Pons (tissue), 1 donor: ENCODE measurements at regions not wholly inside any gene's neighbourhood (a gene's known extent, or its start where the extent isn't known, plus 50 kb on each side); places are given as distances from the start of the nearest gene placed in this dataset.
"Not testable (repeated sequence)": the region's sequence is repeated elsewhere in the genome, so short reads cannot be mapped to it uniquely, and the experiment has no call there.

ENCODE experiments used
- DNase-seq: peaks from one replicate; pipeline ENCODE4 v3.0.0-alpha.2; 2016; ENCODE audit warnings: low spot score

DNA sequence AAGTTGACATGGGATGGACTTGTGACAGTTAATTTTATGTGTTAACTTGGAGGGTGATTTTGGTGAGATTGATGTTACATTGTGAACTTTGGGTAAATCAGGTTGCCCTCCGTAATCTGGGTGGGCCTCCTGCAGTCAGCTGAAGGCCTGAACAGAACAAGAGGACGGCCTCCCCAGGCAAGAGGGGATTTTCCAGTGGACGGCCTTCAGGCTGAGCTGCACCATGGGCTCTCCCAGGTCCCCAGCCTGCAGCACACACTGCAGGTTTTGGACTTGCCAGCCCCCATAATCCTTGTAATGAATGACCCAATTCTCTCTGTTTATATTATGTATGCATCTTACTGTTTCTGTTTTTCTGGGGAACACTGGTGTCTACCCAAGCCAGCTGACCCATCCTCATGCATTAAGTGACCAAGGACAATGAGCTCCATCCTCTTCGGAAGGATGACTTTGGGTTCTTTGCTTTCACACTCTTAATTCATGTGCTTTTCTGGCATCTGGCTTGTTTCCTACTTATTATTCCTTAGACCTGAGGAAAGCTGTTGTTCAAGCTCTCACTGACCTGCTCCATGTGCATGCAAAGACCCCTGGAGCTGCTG is 64.2 kb downstream of the DACT2 start:
- no peak for DNase-seq

- no peak for DNase-seq
Observed at GRCh38 chr6:168252267-168252666, 67.3 kb downstream of the DACT2 start.

DNA sequence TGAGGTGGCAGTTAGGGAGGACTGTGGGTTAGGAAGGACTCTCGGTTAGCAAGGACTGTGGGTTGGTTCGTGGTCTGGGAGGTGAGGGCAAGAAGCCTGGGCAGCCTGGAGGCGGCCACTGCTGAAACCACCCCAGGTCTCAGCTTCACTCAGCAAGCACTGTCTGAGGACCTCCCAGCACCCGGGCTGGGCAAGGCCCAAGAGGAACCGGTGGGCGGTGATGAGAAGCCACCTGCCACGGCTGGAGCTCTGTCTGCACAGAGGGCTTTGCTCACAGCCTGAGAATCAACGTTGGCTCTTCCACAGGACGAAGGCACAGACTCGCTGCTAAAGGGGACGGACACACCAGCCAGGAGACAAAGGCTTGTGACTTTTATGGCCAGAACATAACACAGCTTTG is 69.3 kb downstream of the DACT2 start:
- DNase-seq = no peak

GRCh38 chr6:168249746-168250145 is 69.8 kb downstream of the DACT2 start:
- DNase-seq = no peak

DNA sequence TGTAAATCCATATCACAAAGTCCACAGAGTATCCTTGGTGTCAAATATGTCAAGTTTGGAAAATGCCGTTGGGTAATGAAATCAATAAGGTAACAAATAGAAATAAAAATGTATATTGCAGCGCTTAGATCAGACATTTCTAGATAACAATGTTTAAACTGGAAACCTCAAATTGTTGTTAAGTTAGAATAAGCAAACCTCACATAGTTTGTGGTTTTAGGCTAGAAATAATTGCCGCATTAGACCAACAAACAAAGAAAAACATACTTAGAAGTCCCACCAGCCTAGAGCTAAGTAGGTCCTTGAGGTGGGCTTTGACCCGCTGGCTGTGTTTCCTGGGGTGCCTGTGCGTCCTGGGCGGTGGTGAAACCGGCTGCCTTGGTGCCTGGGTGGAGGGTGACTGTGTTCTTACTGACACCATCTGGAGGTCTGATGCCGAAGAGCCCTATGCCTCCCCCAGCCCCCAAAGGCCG is 71.4 kb downstream of the DACT2 start:
- no peak for DNase-seq

DNA sequence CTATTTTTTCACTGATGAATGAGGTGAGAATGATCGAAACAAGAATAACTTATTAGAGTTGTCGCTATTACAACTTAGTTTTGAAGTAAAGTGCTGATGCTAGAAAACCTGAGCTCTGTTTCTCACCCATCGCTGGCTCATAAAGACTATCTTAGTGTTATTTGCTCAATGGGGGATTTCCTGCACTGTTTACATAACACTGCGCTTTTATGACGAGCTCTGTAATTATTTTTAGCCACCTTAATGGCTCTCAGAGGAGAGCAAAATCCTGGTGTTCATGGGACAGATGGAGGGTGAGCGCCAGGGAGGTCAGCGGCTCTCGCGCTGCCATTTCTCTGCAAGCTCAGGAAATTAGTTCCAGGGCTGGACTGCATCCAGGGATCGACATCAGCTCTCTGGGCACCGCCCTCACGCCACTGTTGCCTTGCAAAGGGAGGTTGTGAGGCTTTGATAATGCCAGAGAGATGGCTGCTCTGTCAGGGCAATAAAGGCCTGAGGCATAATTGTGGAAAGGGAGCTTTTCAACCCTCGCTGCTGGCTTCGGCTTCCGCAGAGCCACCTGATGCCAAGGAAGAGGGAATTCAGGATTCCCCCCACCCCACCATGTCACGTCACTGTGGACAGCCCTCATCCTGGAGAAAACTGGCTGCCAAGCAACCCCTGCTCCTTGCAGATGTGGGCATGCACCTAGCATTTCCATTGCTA is 72.0 kb downstream of the DACT2 start:
- DNase-seq = peak; percentile 21

DNA sequence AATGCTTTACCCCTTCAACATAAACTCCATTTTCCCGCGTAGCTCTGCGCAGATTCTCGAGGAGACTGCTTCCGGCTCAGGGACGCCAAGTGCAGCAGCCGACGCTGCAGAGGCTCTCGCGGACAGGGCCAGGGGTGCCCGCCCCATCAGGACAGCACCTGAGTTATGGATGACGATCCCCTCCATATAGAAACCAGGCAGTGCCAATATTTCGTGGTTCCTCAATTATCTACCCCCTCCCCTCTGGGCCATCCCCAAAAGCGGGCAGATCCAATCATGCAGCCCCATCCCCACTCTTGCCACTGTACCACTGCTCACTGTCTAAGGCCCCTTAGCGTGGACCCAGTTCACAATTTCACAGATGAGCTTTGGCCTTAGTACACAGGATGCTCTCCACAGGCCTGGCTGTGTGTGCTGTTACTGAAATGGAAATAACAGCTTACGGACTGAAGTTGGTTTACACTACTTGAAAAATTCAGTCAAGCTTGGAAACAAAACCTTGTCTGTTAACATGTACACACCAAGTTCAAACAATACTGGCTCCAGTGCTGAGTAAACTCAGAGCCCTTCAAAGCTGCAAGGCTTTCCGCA is 74.5 kb downstream of the DACT2 start:
- peak; percentile 35 for DNase-seq

- no peak for DNase-seq
Observed at GRCh38 chr6:168243812-168244376, 75.7 kb downstream of the DACT2 start.

GRCh38 chr6:168242940-168243225 is 76.7 kb downstream of the DACT2 start:
- DNase-seq = no peak

- DNase-seq = no peak
Observed at GRCh38 chr6:168242111-168242939, 77.3 kb downstream of the DACT2 start.

GRCh38 chr6:168240160-168240559 is 79.4 kb downstream of the DACT2 start:
- no peak for DNase-seq

- DNase-seq = no peak
Observed at GRCh38 chr6:168239044-168239773, 80.4 kb downstream of the DACT2 start.

GRCh38 chr6:168238159-168238909 is 81.2 kb downstream of the DACT2 start:
- no peak for DNase-seq

- DNase-seq = not testable (repeated sequence)
Observed at GRCh38 chr6:168233875-168234213, 85.7 kb downstream of the DACT2 start.

DNA sequence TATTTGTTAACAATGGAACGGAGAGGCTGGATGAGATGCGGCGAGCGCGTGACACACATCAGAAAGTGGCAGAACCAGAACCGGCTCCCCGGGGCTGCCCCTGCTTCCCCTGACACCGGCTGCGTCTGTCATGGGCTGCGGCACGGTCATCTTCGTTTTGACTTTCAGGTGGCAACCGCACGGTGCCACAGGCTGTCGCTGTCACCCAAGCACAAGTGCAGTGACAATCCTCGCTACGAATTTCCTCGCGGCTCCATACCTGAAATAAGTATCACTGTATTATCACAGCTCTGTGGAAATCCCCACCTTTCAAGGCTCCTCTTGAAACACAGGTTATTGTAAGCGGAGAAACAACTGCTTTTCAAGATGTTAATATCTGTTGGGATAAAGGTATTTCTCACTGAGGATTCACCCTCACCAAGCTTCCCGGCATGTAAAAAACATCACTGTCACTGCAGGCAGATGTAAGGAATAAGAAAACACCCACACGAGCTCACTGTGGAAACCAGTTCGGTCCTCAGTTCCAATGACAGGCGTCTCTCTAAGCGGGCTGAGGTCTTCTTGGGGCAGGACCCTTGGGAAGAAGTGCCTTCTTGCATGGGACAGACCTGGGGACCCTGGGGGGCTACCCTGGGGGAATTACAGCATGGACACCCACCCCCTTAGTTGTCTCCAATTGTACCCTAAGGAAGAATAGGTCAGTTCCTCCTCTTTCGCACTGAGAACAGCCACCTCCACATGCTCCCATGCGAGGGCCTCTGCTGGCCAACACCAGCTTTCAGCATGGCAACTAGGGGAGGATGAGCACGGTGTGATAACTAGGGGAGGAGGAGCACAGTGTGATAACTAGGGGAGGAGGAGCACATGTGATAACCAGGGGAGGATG is 86.3 kb downstream of the DACT2 start:
- DNase-seq = no peak

- no peak for DNase-seq
Observed at GRCh38 chr6:168232528-168232927, 87.0 kb downstream of the DACT2 start.

DNA sequence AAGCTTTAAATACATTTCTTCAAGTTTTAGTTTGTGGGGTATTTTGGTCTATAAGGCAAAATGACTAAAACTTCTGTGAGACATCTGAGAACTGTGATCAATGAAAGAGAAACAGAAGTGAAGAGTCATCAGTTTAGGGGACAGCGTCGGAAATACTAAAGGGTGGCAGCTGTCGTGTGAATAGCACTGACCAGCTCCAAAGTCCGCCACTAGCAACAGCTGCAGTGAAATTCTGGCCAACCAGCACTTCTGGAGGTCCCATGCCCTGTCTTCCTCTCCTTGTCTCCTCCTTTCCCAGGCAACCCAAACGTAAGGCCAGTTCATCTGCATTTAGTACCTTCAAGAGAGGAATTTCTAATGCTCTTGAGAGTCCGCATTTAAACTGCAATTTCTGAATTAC is 87.5 kb downstream of the DACT2 start:
- DNase-seq = no peak

DNA sequence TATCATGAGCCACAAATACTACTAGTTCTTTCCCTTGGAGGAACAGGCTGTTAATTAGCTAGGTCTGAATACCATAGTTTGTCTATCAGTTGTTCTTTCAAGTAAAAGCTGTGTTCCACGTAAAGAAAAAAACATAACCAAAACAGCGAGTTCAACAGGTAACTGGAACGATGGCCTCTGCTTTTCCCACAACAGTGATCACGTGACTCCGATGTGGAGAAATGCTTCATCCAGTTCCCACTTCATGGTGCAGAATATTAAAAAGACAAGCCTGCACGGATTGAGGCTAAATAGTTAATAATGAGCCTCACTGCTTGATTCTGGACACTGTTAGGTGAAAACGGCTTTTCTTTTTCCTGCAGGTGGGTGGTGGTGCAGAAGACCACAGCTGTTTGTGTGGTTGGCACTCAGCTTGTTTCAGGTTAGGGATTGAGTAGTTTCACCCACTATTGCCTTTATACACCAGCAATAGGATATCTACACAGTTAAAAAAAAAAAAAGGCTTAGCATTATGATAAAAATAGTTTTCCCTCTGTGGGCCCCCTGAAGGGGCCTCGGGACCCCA is 88.1 kb downstream of the DACT2 start:
- peak; percentile 40 for DNase-seq

GRCh38 chr6:168229368-168229752 is 90.2 kb downstream of the DACT2 start:
- DNase-seq = no peak
